ENCODE measurements at regions not wholly inside any gene's neighbourhood (a gene's known extent, or its start where the extent isn't known, plus 50 kb on each side); places are given as distances from the start of the nearest gene placed in this dataset.

GRCh38 chr11:29190313-29190712, 826.5 kb downstream of the KCNA4 start:
- TF ChIP-seq YY1 (IDR thresholded peaks at IDR 0.05; ENCODE audit: low read depth) (no peak), CEBPB (IDR thresholded peaks at IDR 0.05) (no peak), TEAD4 (IDR thresholded peaks at IDR 0.05) (no peak), RAD21 (IDR thresholded peaks at IDR 0.05; ENCODE audit: low read depth) (no peak), MAX (IDR thresholded peaks at IDR 0.05) (no peak), EP300 (IDR thresholded peaks at IDR 0.05; ENCODE audit: borderline replicate concordance) (no peak), REST (IDR thresholded peaks at IDR 0.05; ENCODE audit: low read depth) (no peak), TCF12 (IDR thresholded peaks at IDR 0.05; ENCODE audit: low read depth) (no peak)

Data from Ishikawa (cell line).